Fibroblast of villous mesenchyme (primary cell): ENCODE measurements at regions not wholly inside any gene's neighbourhood (a gene's known extent, or its start where the extent isn't known, plus 50 kb on each side); places are given as distances from the start of the nearest gene placed in this dataset.

Experiments used
- DNase-seq: peaks from one replicate; pipeline ENCODE4 v3.0.0-alpha.2; 2010; ENCODE audit warnings: low read depth
- H3K4me3 ChIP-seq: 2 replicates; pipeline ENCODE4 v1.5.1; 2011; ENCODE audit warnings: low read depth, mild to moderate bottlenecking, low read length
- TF ChIP-seq, protein P1 (sequence below): IDR thresholded peaks from 2 replicates; pipeline ENCODE4 v1.5.1; 2012; ENCODE audit warnings: low read depth, mild to moderate bottlenecking, low read length; ENCODE audit not compliant: insufficient read depth

DNA sequence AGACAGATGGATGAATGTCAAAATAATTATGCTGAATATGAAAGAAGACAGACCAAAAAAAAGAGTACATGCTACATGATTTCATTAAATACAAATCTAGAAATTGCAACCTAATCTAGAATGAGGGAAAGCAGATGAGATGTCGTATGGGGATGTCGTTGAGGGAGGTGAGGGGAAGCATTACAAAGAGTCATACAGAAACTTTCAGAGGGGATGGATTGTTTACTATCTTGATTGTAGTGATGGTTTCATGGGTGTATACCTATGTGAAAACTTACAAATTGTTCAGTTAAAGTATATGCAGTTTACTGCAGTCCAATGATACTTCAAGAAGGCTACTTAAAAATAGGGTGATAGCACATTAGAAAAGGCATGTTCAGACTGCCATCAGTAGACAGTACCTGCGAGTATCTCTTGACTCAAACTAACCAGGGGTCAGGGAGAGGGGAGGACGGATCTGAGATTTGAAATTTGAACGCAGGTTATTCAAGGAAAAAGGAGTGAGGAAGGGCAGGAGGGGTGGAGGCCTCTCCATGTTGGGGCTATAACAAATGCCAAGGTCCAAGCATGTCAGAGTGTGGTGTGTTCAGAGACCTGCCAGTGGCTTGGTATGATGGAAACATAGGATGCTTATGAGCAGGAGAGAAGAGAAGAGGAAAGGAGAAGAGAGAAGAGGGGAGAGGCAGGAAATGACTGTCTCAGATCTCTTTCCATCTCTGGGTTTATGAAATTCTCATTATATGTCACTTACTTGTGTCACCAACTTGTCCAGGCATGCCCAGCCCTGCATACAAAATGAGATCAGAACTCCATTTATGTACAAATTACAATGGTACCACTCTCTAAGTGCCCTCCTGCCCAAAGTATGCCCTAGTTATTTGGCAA, 257.3 kb upstream of the CXCR4 start:
- H3K4me3 ChIP-seq: no peak overlapping the region
- TF ChIP-seq, protein P1, sequence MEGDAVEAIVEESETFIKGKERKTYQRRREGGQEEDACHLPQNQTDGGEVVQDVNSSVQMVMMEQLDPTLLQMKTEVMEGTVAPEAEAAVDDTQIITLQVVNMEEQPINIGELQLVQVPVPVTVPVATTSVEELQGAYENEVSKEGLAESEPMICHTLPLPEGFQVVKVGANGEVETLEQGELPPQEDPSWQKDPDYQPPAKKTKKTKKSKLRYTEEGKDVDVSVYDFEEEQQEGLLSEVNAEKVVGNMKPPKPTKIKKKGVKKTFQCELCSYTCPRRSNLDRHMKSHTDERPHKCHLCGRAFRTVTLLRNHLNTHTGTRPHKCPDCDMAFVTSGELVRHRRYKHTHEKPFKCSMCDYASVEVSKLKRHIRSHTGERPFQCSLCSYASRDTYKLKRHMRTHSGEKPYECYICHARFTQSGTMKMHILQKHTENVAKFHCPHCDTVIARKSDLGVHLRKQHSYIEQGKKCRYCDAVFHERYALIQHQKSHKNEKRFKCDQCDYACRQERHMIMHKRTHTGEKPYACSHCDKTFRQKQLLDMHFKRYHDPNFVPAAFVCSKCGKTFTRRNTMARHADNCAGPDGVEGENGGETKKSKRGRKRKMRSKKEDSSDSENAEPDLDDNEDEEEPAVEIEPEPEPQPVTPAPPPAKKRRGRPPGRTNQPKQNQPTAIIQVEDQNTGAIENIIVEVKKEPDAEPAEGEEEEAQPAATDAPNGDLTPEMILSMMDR: no peak
- DNase-seq: no peak

DNA sequence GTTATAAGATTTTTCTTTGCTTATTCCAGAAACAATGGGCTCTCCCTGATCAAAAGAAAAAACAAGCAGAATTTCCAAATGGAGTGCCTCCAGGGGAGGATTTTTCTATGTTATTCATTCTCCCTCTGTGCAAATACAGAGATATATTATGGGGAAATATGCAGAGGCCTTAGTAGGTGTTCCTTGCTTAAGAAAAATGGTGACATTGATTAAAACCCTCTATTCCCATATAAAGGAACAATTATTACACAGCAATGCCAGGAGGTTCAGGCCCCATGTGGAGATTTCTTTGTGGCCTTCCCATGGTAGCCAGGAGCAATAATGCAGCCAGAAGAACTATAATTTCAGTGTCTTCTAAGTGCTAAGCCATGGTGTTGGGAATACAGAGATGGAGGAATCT, 255.9 kb upstream of the CXCR4 start:
- TF ChIP-seq, protein P1: no peak

DNA sequence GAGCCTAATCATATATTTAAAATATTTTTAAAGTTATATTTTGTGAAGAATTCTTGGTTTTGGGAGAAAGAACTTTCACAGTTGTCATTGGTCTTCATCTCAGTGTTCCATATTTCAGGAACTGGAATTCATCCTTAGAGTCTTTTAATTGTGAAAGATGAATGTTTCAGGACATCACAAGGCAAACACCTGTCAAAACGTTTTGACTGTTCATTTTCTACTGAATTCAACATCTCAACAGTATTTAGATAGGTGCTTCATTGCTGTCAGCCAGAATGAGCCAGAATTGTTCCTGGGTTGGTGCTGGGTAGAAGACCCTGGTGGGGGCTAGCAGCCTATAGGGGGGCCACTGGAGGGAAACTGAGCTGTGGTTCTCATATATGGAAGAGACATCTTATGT, 255.1 kb upstream of the CXCR4 start:
- TF ChIP-seq, protein P1: no peak
- no peak for DNase-seq
- H3K4me3 ChIP-seq: no peak overlapping the region

More for the DNA sequence above, 255.9 kb upstream of the CXCR4 start:
- DNase-seq: no peak
- H3K4me3 ChIP-seq: no peak overlapping the region

DNA sequence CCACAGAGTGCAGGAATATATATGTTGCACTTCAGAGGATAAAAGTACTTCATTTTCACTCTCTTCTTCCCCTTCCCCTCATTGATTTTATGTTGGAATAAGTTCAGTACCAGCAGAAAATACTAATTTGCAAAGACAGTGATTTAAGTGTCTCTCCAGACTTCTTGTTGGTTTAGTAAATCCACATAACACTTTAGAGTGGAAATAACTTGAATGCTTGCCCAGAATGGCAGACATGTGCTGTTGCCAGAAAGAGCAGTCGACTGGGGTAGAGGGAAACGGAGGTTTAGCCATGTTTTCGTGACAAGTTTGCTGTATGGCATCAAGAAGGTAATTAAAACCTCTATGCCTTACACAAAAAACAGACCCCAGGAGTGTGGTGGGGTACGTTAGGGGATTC, 246.0 kb upstream of the CXCR4 start:
- no peak overlapping the region for H3K4me3 ChIP-seq
- no peak for DNase-seq
- TF ChIP-seq, protein P1: no peak

DNA sequence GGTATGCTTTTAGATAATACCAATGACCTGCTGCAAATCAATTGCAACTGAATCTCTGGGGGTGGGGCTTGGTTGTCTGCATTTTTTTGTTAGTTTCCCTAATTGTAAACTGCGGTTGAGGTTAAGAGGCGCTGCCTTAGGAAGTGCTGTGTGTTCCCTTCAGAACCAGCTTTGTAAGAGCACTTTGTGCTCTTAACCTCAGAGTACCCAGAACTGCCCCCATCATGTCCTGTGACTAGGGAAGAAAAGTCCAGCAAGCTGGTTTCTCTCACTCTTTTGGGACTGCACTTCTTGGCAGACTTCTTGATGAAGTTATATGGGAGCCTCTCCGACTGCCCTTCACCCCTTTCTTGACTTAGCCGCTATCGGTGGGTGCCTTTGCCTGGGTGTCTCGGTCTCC, 245.5 kb upstream of the CXCR4 start:
- TF ChIP-seq, protein P1: no peak
- H3K4me3 ChIP-seq: no peak overlapping the region
- no peak for DNase-seq

DNA sequence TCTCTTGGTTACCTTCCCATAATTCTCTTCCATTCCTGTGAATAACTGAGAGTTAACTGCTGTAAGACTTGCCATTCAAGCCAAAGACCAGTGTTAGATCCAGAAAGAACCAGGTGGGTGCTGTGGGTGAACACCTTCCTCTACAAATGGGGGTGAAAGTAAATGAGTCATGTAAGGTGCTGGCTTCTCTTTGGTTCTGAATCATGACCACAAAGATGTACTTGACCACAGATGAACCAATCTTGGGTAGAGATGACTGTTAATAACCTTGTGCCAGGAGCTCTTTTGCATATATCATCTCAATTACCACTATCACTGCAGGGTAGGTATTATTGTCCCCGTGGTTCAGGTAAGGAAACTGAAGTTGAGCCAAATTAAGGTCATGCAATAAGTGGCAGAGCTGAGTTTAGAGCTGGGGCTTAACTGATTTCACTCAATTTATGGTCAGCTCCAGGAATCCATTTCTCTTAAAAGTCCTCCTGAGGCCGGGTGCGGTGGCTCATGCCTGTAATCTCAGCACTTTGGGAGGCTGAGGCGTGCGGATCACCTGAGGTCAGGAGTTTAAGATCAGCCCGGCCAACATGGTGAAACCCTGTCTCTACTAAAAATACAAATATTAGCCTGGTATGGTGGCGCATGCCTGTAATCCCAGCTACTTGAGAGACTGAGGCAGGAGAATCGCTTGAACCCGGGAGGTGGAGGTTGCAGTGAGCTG, 244.9 kb upstream of the CXCR4 start:
- DNase-seq: no peak
- no peak overlapping the region for H3K4me3 ChIP-seq
- TF ChIP-seq, protein P1: no peak
